GM23338 (cell line): ENCODE measurements at regions not wholly inside any gene's neighbourhood (a gene's known extent, or its start where the extent isn't known, plus 50 kb on each side); places are given as distances from the start of the nearest gene placed in this dataset.
"Not testable (repeated sequence)": the region's sequence is repeated elsewhere in the genome, so short reads cannot be mapped to it uniquely, and the experiment has no call there.

ENCODE experiments used
- ATAC-seq: fragments of 200-7000 bp; cut with Tn5 transposase; 3 replicates; pipeline ENCODE4 v1.9.1; 2020
- DNase-seq: peaks from one replicate; pipeline ENCODE4 v3.0.0-alpha.2; 2015; ENCODE audit warnings: low spot score
- H2AFZ ChIP-seq: fragments of 200-600 bp; sonication (generic); 2 replicates; pipeline ENCODE4 v1.8.0; 2016; ENCODE audit warnings: antibody characterized with exemption, mild to moderate bottlenecking, moderate library complexity
- H3F3A ChIP-seq: fragments of 200-600 bp; sonication (generic); replicated peaks from 2 replicates; pipeline ENCODE4 v1.8.0; 2017; ENCODE audit warnings: antibody characterized with exemption, mixed run types, low read depth
- H3K27ac ChIP-seq: fragments of 200-600 bp; sonication (generic); 2 replicates; pipeline ENCODE4 v1.6.1; 2016; ENCODE audit warnings: low read depth
- H3K27me3 ChIP-seq: fragments of 200-600 bp; sonication (generic); 2 replicates; pipeline ENCODE4 v1.8.0; 2016; ENCODE audit warnings: mild to moderate bottlenecking, mixed run types, moderate library complexity; ENCODE audit not compliant: insufficient read depth
- H3K36me3 ChIP-seq: fragments of 200-600 bp; sonication (generic); 2 replicates; pipeline ENCODE4 v1.8.0; 2016; ENCODE audit warnings: mild to moderate bottlenecking; ENCODE audit not compliant: insufficient read depth
- H3K4me1 ChIP-seq: fragments of 200-600 bp; sonication (generic); 2 replicates; pipeline ENCODE4 v1.8.0; 2016; ENCODE audit warnings: mild to moderate bottlenecking, moderate library complexity; ENCODE audit not compliant: insufficient read depth
- H3K4me2 ChIP-seq: fragments of 200-600 bp; sonication (generic); 2 replicates; pipeline ENCODE4 v1.7.1; 2017; ENCODE audit warnings: mixed run types
- H3K4me3 ChIP-seq: fragments of 200-600 bp; sonication (generic); 2 replicates; pipeline ENCODE4 v1.6.1; 2016; ENCODE audit warnings: mixed run types
- H3K79me2 ChIP-seq: fragments of 200-600 bp; sonication (generic); replicated peaks from 2 replicates; pipeline ENCODE4 v1.8.0; 2017; ENCODE audit warnings: mild to moderate bottlenecking; ENCODE audit not compliant: insufficient read depth
- H3K9me2 ChIP-seq: fragments of 200-600 bp; sonication (generic); 2 replicates; pipeline ENCODE4 v1.8.0; 2017; ENCODE audit not compliant: insufficient read depth
- H4K20me1 ChIP-seq: fragments of 200-600 bp; sonication (generic); replicated peaks from 2 replicates; pipeline ENCODE4 v1.8.0; 2017; ENCODE audit warnings: mild to moderate bottlenecking; ENCODE audit not compliant: insufficient read depth
- H3K27ac Mint-ChIP-seq: 2 replicates; pipeline ENCODE4 v1.8.0; 2020; ENCODE audit warnings: inconsistent platforms, mild to moderate bottlenecking, moderate library complexity, mixed read lengths
- H3K27me3 Mint-ChIP-seq: 3 replicates; pipeline ENCODE4 v1.8.0; 2022; ENCODE audit warnings: low read depth, mild to moderate bottlenecking, moderate library complexity, mixed read lengths, inconsistent platforms; ENCODE audit not compliant: insufficient read depth, poor library complexity
- H3K36me3 Mint-ChIP-seq: 3 replicates; pipeline ENCODE4 v1.8.0; 2021; ENCODE audit warnings: low read depth, mild to moderate bottlenecking, inconsistent platforms, moderate library complexity, mixed read lengths
- H3K4me1 Mint-ChIP-seq: 3 replicates; pipeline ENCODE4 v1.8.0; 2020; ENCODE audit warnings: mild to moderate bottlenecking, inconsistent platforms, mixed read lengths
- H3K4me3 Mint-ChIP-seq: 3 replicates; pipeline ENCODE4 v1.8.0; 2021; ENCODE audit warnings: moderate library complexity, mild to moderate bottlenecking, inconsistent platforms, mixed read lengths
- H3K9me3 Mint-ChIP-seq: 3 replicates; pipeline ENCODE4 v1.8.0; 2020; ENCODE audit warnings: moderate library complexity, mild to moderate bottlenecking, inconsistent platforms, mixed read lengths
- CREB1 ChIP-seq: fragments of 250-450 bp; sonication (Bioruptor Pico); IDR thresholded peaks from 2 replicates; pipeline ENCODE4 v1.5.0; 2020; ENCODE audit warnings: low read depth, mild to moderate bottlenecking, moderate library complexity
- ETS1 ChIP-seq: IDR thresholded peaks from 2 replicates; pipeline ENCODE4 v1.6.1; 2016; ENCODE audit warnings: antibody characterized with exemption
- NANOG ChIP-seq: IDR thresholded peaks from 2 replicates; pipeline ENCODE4 v1.6.1; 2016; ENCODE audit warnings: antibody characterized with exemption, borderline replicate concordance
- STAT1 ChIP-seq: IDR thresholded peaks from one replicate; pipeline ENCODE4 v1.6.1; 2016; ENCODE audit warnings: antibody characterized with exemption; ENCODE audit not compliant: unreplicated experiment
- ZNF462 ChIP-seq: fragments of 250-450 bp; sonication (Bioruptor Pico); IDR thresholded peaks from 2 replicates; pipeline ENCODE4 v1.5.0; 2020; ENCODE audit warnings: mild to moderate bottlenecking, moderate library complexity

GRCh38 chr15:59786466-59786865 lies 97.3 kb upstream of the BNIP2 start:
- not testable (repeated sequence) for H3K27me3 ChIP-seq, H3K27ac ChIP-seq, H3K9me3 Mint-ChIP-seq, H3K36me3 Mint-ChIP-seq, H3K27me3 Mint-ChIP-seq, H3K4me1 Mint-ChIP-seq, H3K4me2 ChIP-seq, H3K4me3 Mint-ChIP-seq, H3K4me3 ChIP-seq, H3F3A ChIP-seq, H3K27ac Mint-ChIP-seq, H2AFZ ChIP-seq, H3K79me2 ChIP-seq, H3K9me2 ChIP-seq, H3K4me1 ChIP-seq, DNase-seq, ATAC-seq, H3K36me3 ChIP-seq, H4K20me1 ChIP-seq

- ATAC-seq, H3K4me1 ChIP-seq, DNase-seq, H3K27me3 ChIP-seq, H3K36me3 Mint-ChIP-seq, H3K27ac Mint-ChIP-seq, H3K4me2 ChIP-seq, H3K9me2 ChIP-seq, H3K4me3 ChIP-seq, H3F3A ChIP-seq, H3K36me3 ChIP-seq, H4K20me1 ChIP-seq, H3K9me3 Mint-ChIP-seq, H2AFZ ChIP-seq, H3K27me3 Mint-ChIP-seq, H3K4me1 Mint-ChIP-seq, H3K27ac ChIP-seq, H3K4me3 Mint-ChIP-seq, H3K79me2 ChIP-seq: not testable (repeated sequence)
Observed at GRCh38 chr15:59785981-59786380, 96.9 kb upstream of the BNIP2 start.

- not testable (repeated sequence) for H3K27me3 Mint-ChIP-seq, H3K27ac Mint-ChIP-seq, DNase-seq, H3K9me3 Mint-ChIP-seq, H3K27me3 ChIP-seq, H3K4me2 ChIP-seq, H3K4me1 Mint-ChIP-seq, H3K9me2 ChIP-seq, H4K20me1 ChIP-seq, H3F3A ChIP-seq, ATAC-seq, H3K27ac ChIP-seq, H3K4me1 ChIP-seq, H3K4me3 ChIP-seq, H3K4me3 Mint-ChIP-seq, H3K79me2 ChIP-seq, H3K36me3 ChIP-seq, H3K36me3 Mint-ChIP-seq
- peak overlapping the region; percentile 47; the same call in 1 of the 2 replicates for H2AFZ ChIP-seq
Observed at GRCh38 chr15:59783774-59784520, 94.8 kb upstream of the BNIP2 start.

- H3F3A ChIP-seq: no peaks in the 10 kb centered on the region
- no peak overlapping the region for H2AFZ ChIP-seq
- no peak overlapping the region for H3K4me2 ChIP-seq
- no peak for DNase-seq
- Mint-ChIP-seq H3K4me1 (no peaks in the 10 kb centered on the region), H3K4me3 (no peak overlapping the region), H3K36me3 (no peaks in the 10 kb centered on the region), H3K27ac (no peak overlapping the region), H3K27me3 (no peaks in the 10 kb centered on the region), H3K9me3 (no peaks in the 10 kb centered on the region)
- no peaks in the 10 kb centered on the region for H3K27me3 ChIP-seq
- no peak for ATAC-seq
- H3K79me2 ChIP-seq: no peaks in the 10 kb centered on the region
- H4K20me1 ChIP-seq: no peaks in the 10 kb centered on the region
- no peaks in the 10 kb centered on the region for H3K36me3 ChIP-seq
- no peaks in the 10 kb centered on the region for H3K9me2 ChIP-seq
- H3K4me1 ChIP-seq: no peaks in the 10 kb centered on the region
- no peak overlapping the region for H3K27ac ChIP-seq
- no peak overlapping the region for H3K4me3 ChIP-seq
- TF ChIP-seq CREB1 (no peak), STAT1 (no peak), ZNF462 (CRISPR knock-in tag) (no peak), ETS1 (no peak), NANOG (no peak)
Observed at GRCh38 chr15:59779110-59779509, 90.0 kb upstream of the BNIP2 start.
